ENCODE measurements at regions not wholly inside any gene's neighbourhood (a gene's known extent, or its start where the extent isn't known, plus 50 kb on each side); places are given as distances from the start of the nearest gene placed in this dataset.

GRCh38 chr5:98168871-98169270 lies 604.6 kb upstream of the RGMB start:
- Histone ChIP-seq H3K79me2 (no peaks in the 10 kb centered on the region), H3K9me2 (replicated peaks; ENCODE audit: insufficient read depth) (no peaks in the 10 kb centered on the region), H3K27ac (no peak overlapping the region), H3K27me3 (no peaks in the 10 kb centered on the region), H3K4me3 (no peak overlapping the region), H3K9me3 (ENCODE audit: low read depth) (no peaks in the 10 kb centered on the region), H3K36me3 (replicated peaks; ENCODE audit: insufficient read depth, low read depth) (no peaks in the 10 kb centered on the region), H2AFZ (no peak overlapping the region), H3K4me2 (no peak overlapping the region), H3K4me1 (ENCODE audit: insufficient read depth) (no peaks in the 10 kb centered on the region), H4K20me1 (ENCODE audit: insufficient read depth, poor library complexity, severe bottlenecking) (no peaks in the 10 kb centered on the region)
- DNase-seq (ENCODE audit: low spot score) = no peak
- TF ChIP-seq EZH2 (IDR thresholded peaks at IDR 0.05; ENCODE audit: borderline replicate concordance) (no peak), CTCF (IDR thresholded peaks at IDR 0.05; ENCODE audit: poor library complexity) (no peak), EZH2phosphoT487 (IDR thresholded peaks at IDR 0.05; ENCODE audit: low read depth, severe bottlenecking, unreplicated experiment) (no peak)
- 95% methylated on average over 2 of the region's 2 CpGs for WGBS (ENCODE audit: low lambda C conversion rate, missing lambda C conversion rate)

GRCh38 chr5:98170994-98171393 lies 602.5 kb upstream of the RGMB start:
- Histone ChIP-seq H3K9me2 (replicated peaks; ENCODE audit: insufficient read depth) (no peaks in the 10 kb centered on the region), H3K4me2 (no peak overlapping the region), H3K4me1 (ENCODE audit: insufficient read depth) (no peaks in the 10 kb centered on the region), H3K9me3 (ENCODE audit: low read depth) (no peaks in the 10 kb centered on the region), H2AFZ (no peak overlapping the region), H3K79me2 (no peaks in the 10 kb centered on the region), H4K20me1 (ENCODE audit: insufficient read depth, poor library complexity, severe bottlenecking) (no peaks in the 10 kb centered on the region), H3K36me3 (replicated peaks; ENCODE audit: insufficient read depth, low read depth) (no peaks in the 10 kb centered on the region), H3K27ac (no peak overlapping the region), H3K27me3 (no peaks in the 10 kb centered on the region), H3K4me3 (no peak overlapping the region)
- 56% methylated on average over 5 of the region's 5 CpGs for WGBS (ENCODE audit: low lambda C conversion rate, missing lambda C conversion rate)
- DNase-seq (ENCODE audit: low spot score) = no peak
- no peak for TF ChIP-seq EZH2 (IDR thresholded peaks at IDR 0.05; ENCODE audit: borderline replicate concordance)
- TF ChIP-seq CTCF (IDR thresholded peaks at IDR 0.05; ENCODE audit: poor library complexity) = no peak
- no peak for TF ChIP-seq EZH2phosphoT487 (IDR thresholded peaks at IDR 0.05; ENCODE audit: low read depth, severe bottlenecking, unreplicated experiment)

DNA sequence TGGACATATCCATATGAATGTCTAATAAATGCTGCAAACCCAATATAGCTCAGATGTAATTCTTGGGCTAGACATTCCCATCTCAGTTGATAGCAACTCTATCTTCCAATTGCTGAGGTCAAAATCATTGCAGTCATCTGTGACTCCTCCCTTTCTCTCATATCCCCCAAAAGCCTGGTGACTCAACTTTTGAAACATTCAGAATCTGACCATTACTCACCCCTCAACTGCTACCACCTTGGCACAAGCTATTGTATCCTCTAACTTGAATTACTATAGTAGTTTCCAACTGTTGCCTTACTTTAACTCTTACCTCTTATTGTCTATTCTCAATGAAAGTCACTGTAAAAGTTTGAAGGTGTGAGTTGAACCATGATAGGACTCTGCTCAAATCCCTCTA lies 600.1 kb upstream of the RGMB start:
- DNase-seq (ENCODE audit: low spot score) = no peak
- Histone ChIP-seq H3K27me3 (no peaks in the 10 kb centered on the region), H3K4me1 (ENCODE audit: insufficient read depth) (no peaks in the 10 kb centered on the region), H3K9me3 (ENCODE audit: low read depth) (no peaks in the 10 kb centered on the region), H3K27ac (no peak overlapping the region), H2AFZ (no peak overlapping the region), H3K36me3 (replicated peaks; ENCODE audit: insufficient read depth, low read depth) (no peaks in the 10 kb centered on the region), H3K4me3 (no peak overlapping the region), H3K9me2 (replicated peaks; ENCODE audit: insufficient read depth) (no peaks in the 10 kb centered on the region), H3K4me2 (no peak overlapping the region), H4K20me1 (ENCODE audit: insufficient read depth, poor library complexity, severe bottlenecking) (no peaks in the 10 kb centered on the region), H3K79me2 (no peaks in the 10 kb centered on the region)
- no peak for TF ChIP-seq CTCF (IDR thresholded peaks at IDR 0.05; ENCODE audit: poor library complexity)
- TF ChIP-seq EZH2 (IDR thresholded peaks at IDR 0.05; ENCODE audit: borderline replicate concordance) = no peak
- no peak for TF ChIP-seq EZH2phosphoT487 (IDR thresholded peaks at IDR 0.05; ENCODE audit: low read depth, severe bottlenecking, unreplicated experiment)

GRCh38 chr5:98175474-98175873 lies 598.0 kb upstream of the RGMB start:
- H3K9me3 ChIP-seq (ENCODE audit: low read depth) = no peaks in the 10 kb centered on the region
- no peaks in the 10 kb centered on the region for H3K36me3 ChIP-seq (replicated peaks; ENCODE audit: insufficient read depth, low read depth)
- H3K4me2 ChIP-seq = no peak overlapping the region
- H3K79me2 ChIP-seq = no peaks in the 10 kb centered on the region
- H3K27me3 ChIP-seq = no peaks in the 10 kb centered on the region
- no peaks in the 10 kb centered on the region for H4K20me1 ChIP-seq (ENCODE audit: insufficient read depth, poor library complexity, severe bottlenecking)
- no peaks in the 10 kb centered on the region for H3K4me1 ChIP-seq (ENCODE audit: insufficient read depth)
- no peak for DNase-seq (ENCODE audit: low spot score)
- no peak for TF ChIP-seq CTCF (IDR thresholded peaks at IDR 0.05; ENCODE audit: poor library complexity)
- TF ChIP-seq EZH2 (IDR thresholded peaks at IDR 0.05; ENCODE audit: borderline replicate concordance) = no peak
- no peak for TF ChIP-seq EZH2phosphoT487 (IDR thresholded peaks at IDR 0.05; ENCODE audit: low read depth, severe bottlenecking, unreplicated experiment)
- no peak overlapping the region for H2AFZ ChIP-seq
- no peak overlapping the region for H3K27ac ChIP-seq
- H3K4me3 ChIP-seq = no peak overlapping the region
- H3K9me2 ChIP-seq (replicated peaks; ENCODE audit: insufficient read depth) = no peaks in the 10 kb centered on the region
